GM18505 (cell line): ENCODE measurements at regions not wholly inside any gene's neighbourhood (a gene's known extent, or its start where the extent isn't known, plus 50 kb on each side); places are given as distances from the start of the nearest gene placed in this dataset.

Experiments used
- ATAC-seq: cut with Tn5 transposase; IDR thresholded peaks from one replicate; pipeline ENCODE4 v1.9.1; 2021; ENCODE audit not compliant: unreplicated experiment
- POLR2A ChIP-seq: IDR thresholded peaks from 4 replicates; pipeline ENCODE4 v1.6.1; 2011; ENCODE audit warnings: borderline replicate concordance; ENCODE audit not compliant: insufficient read depth, insufficient read length; ENCODE audit errors: extremely low read depth

GRCh38 chr5:123671042-123671441, 159.1 kb downstream of the CSNK1G3 start:
- no peak for TF ChIP-seq POLR2A
- no peak for ATAC-seq
